ENCODE measurements at regions not wholly inside any gene's neighbourhood (a gene's known extent, or its start where the extent isn't known, plus 50 kb on each side); places are given as distances from the start of the nearest gene placed in this dataset.

DNA sequence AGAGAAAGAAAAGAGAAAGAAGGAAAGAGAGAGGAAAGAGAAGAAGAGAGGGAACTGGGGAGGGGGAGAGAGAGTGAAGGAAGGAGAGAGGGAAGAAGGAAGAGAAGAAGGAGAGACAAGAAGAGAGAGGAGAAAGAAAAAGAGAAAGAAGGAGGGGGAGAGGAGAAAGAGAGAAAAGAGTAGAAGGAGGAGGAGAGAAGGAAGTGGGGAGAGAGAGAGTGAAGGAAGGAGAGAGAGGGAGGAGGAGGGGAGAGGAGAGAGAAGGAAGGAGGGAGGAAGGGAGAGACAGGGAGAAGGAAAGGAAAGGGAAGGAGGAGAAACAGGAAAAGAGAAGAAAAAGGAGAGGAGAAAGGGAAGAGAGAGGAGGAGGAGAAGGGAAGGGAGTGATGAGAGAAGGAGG, 208.5 kb downstream of the MAF start:
- dilution Hi-C loops (cut with HindIII; ENCODE audit: low sequenced_read_pairs, unreplicated experiment) = no loop called here

More for the DNA sequence above, 208.5 kb downstream of the MAF start:
- ChIA-PET POLR2A (ENCODE audit: unreplicated experiment) (no interaction called here), CTCF (no interaction called here)
- Histone ChIP-seq H4K5ac (ENCODE audit: low read depth, low read length) (no peak overlapping the region), H3K9ac (ENCODE audit: low read depth, low read length) (no peak overlapping the region), H4K20me1 (ENCODE audit: insufficient read depth, low read length) (no peaks in the 10 kb centered on the region), H4K91ac (ENCODE audit: insufficient read depth, low read depth, low read length) (no peak overlapping the region), H3K4me1 (ENCODE audit: control insufficient read depth, insufficient read depth, low read length) (no peaks in the 10 kb centered on the region), H3K14ac (replicated peaks; ENCODE audit: low read depth, low read length) (no peak overlapping the region), H2BK15ac (ENCODE audit: low read depth, low read length) (no peak overlapping the region), H2AK5ac (ENCODE audit: low read depth, low read length) (no peak overlapping the region), H2BK120ac (ENCODE audit: low read depth, low read length) (no peak overlapping the region), H2BK20ac (ENCODE audit: low read depth, low read length) (no peak overlapping the region), H3K56ac (ENCODE audit: extremely low read depth, insufficient read depth, low read length) (no peak overlapping the region), H3K27ac (ENCODE audit: insufficient read depth, low read length) (no peak overlapping the region), H2AFZ (replicated peaks; ENCODE audit: low read length, poor library complexity) (no peak overlapping the region), H3K9me3 (ENCODE audit: control insufficient read depth, insufficient read depth, low read length) (peaks cover 33% of the 10 kb centered on the region), H3K18ac (ENCODE audit: low read depth, low read length) (no peak overlapping the region), H3K4me3 (ENCODE audit: insufficient read depth, low read depth, low read length) (no peak overlapping the region), H3K9me1 (ENCODE audit: insufficient read depth, low read length) (no peaks in the 10 kb centered on the region), H2BK5ac (ENCODE audit: low read depth, low read length, poor library complexity, severe bottlenecking) (no peak overlapping the region), H3K79me1 (ENCODE audit: low read depth in 1 of 2, low read length in 2 of 2) (no peaks in the 10 kb centered on the region), H3K23ac (ENCODE audit: low read depth, low read length) (no peak overlapping the region), H3K4me2 (ENCODE audit: low read depth, low read length) (no peak overlapping the region), H3K4ac (ENCODE audit: low read depth, low read length) (no peak overlapping the region), H3K36me3 (ENCODE audit: control insufficient read depth, insufficient read depth, low read length) (no peaks in the 10 kb centered on the region), H2AK9ac (replicated peaks; ENCODE audit: low read depth, low read length, poor library complexity) (no peak overlapping the region), H4K8ac (ENCODE audit: low read depth in 2 of 2, low read length in 2 of 2) (no peak overlapping the region), H3K27me3 (ENCODE audit: control insufficient read depth, insufficient read depth, low read length) (no peaks in the 10 kb centered on the region)
- no peak for TF ChIP-seq RFX5 (IDR thresholded peaks at IDR 0.05; ENCODE audit: low read depth, low read length)
- TF ChIP-seq NFE2L2 (IDR thresholded peaks at IDR 0.05; ENCODE audit: low read depth, low read length) = no peak
- no peak for TF ChIP-seq RCOR1 (IDR thresholded peaks at IDR 0.05; ENCODE audit: insufficient replicate concordance, low read length)
- TF ChIP-seq MAFK (IDR thresholded peaks at IDR 0.05; ENCODE audit: low read depth, low read length) = no peak
- TF ChIP-seq, protein P1, sequence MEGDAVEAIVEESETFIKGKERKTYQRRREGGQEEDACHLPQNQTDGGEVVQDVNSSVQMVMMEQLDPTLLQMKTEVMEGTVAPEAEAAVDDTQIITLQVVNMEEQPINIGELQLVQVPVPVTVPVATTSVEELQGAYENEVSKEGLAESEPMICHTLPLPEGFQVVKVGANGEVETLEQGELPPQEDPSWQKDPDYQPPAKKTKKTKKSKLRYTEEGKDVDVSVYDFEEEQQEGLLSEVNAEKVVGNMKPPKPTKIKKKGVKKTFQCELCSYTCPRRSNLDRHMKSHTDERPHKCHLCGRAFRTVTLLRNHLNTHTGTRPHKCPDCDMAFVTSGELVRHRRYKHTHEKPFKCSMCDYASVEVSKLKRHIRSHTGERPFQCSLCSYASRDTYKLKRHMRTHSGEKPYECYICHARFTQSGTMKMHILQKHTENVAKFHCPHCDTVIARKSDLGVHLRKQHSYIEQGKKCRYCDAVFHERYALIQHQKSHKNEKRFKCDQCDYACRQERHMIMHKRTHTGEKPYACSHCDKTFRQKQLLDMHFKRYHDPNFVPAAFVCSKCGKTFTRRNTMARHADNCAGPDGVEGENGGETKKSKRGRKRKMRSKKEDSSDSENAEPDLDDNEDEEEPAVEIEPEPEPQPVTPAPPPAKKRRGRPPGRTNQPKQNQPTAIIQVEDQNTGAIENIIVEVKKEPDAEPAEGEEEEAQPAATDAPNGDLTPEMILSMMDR (conservative IDR thresholded peaks at IDR 0.05; ENCODE audit: low read depth, low read length) = no peak
- TF ChIP-seq RAD21 (IDR thresholded peaks at IDR 0.05; ENCODE audit: low read length) = no peak
- TF ChIP-seq FOS (IDR thresholded peaks at IDR 0.05; ENCODE audit: low read depth, low read length) = no peak
- TF ChIP-seq MAZ (IDR thresholded peaks at IDR 0.05; ENCODE audit: borderline replicate concordance, low read depth, low read length) = no peak
- TF ChIP-seq CEBPB (IDR thresholded peaks at IDR 0.05; ENCODE audit: low read depth, low read length) = no peak
- no peak for TF ChIP-seq POLR2A (IDR thresholded peaks at IDR 0.05; ENCODE audit: low read depth, low read length)
- TF ChIP-seq, protein P2, sequence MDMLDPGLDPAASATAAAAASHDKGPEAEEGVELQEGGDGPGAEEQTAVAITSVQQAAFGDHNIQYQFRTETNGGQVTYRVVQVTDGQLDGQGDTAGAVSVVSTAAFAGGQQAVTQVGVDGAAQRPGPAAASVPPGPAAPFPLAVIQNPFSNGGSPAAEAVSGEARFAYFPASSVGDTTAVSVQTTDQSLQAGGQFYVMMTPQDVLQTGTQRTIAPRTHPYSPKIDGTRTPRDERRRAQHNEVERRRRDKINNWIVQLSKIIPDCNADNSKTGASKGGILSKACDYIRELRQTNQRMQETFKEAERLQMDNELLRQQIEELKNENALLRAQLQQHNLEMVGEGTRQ (IDR thresholded peaks at IDR 0.05; ENCODE audit: low read depth, low read length) = no peak
- TF ChIP-seq SMC3 (IDR thresholded peaks at IDR 0.05; ENCODE audit: low read depth, low read length) = no peak
- TF ChIP-seq CHD1 (IDR thresholded peaks at IDR 0.05; ENCODE audit: low read depth, low read length) = no peak
- TF ChIP-seq, protein P3, sequence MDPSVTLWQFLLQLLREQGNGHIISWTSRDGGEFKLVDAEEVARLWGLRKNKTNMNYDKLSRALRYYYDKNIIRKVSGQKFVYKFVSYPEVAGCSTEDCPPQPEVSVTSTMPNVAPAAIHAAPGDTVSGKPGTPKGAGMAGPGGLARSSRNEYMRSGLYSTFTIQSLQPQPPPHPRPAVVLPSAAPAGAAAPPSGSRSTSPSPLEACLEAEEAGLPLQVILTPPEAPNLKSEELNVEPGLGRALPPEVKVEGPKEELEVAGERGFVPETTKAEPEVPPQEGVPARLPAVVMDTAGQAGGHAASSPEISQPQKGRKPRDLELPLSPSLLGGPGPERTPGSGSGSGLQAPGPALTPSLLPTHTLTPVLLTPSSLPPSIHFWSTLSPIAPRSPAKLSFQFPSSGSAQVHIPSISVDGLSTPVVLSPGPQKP (IDR thresholded peaks at IDR 0.05; ENCODE audit: borderline replicate concordance, low read depth, low read length) = no peak
- ATAC-seq (ENCODE audit: low read depth) = no peak
- DNase-seq = no peak
- BruUV-seq (replicated peaks) = no TSS peak
- in situ Hi-C loops (cut with MboI; ENCODE audit: low sequenced_read_pairs) = no loop called here
- intact Hi-C loops (cut with micrococcal nuclease) = no loop called here
